Left colon (tissue), 2 donors: ENCODE measurements at regions not wholly inside any gene's neighbourhood (a gene's known extent, or its start where the extent isn't known, plus 50 kb on each side); places are given as distances from the start of the nearest gene placed in this dataset.

Experiments
- ATAC-seq: fragments of 200-7000 bp; cut with Tn5 transposase; one replicate; pipeline ENCODE4 v1.9.1; 2020; ENCODE audit warnings: mild to moderate bottlenecking, moderate library complexity
- DNase-seq, 2 donors: peaks; one replicate each; pipeline ENCODE4 v3.0.0-alpha.2; 2020
- intact Hi-C, 2 donors: fragments of 100-400 bp; cut with DNase I in 1 of 2; cut with micrococcal nuclease in 1 of 2; formaldehyde crosslinking; loops; one replicate each; pipeline versions ENCODE4 v1.11.2 to v1.14.0; 2022; cut with DNase I, micrococcal nuclease
- donor health status: DM: no; HTN: no; CAD: no.
- donor health status: DM: yes; HTN: yes; CAD: no.

DNA sequence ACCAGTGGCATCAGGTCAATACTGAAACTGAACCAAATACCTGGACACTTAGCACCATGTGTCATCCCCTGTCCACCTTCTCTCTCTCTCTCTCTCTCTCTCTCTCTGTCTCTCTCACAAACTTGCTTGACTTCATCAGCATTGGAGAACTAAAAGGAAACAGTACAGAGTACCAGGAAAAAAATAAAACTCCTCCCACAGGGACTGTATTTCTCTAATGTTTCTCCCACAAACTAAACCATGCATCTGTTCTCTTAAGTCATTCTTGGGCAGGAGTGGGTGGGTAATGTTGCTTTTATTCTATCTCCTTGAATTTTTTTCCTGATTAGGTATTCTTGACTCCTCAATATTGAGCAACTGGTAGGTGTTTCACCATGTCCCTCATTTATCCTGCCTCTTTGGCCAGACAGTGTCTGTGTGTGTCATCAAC, 112.9 kb upstream of the CACNA1A start:
- DNase-seq (no peak), ATAC-seq (no peak)
- intact Hi-C loops, result no loop called here

DNA sequence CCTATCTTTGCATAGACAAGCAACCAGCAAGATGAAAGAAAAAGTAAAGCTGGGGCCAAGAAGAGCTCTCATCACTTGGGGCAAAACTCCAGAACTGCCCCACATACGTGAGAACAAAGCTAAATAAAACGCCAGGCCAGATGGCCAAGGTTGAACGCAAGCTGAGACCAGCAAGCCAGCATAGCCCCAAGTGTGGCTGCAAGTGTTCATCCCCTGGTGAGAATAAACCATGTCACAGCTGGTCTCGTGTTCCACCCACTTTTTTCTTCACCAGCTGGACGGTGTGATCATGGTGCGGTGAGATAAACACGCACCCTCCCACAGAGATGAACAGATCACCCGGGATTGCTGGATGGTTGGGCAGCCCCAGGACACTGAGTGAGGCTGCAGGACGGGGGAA, 109.6 kb upstream of the CACNA1A start:
- intact Hi-C loops, result no loop called here
- DNase-seq (no peak), ATAC-seq (no peak)

DNA sequence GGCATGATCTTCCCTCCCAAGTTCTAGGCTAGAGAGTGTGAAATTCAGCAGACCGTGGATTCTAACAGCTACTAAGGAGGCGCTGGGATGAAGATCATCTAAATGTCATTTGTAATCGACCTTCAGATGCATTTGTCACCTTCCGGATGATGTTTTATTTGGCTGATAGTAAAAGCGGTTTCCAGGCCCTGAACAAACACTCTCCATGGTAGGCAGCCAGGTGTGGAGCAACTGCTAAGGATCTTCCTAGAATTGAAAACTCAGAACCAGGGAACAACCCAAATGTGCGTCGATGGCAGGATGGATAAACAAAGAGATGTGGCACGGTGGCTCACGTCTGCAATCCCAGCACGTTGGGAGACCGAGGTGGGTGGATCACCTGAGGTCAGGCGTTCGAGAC, 107.2 kb upstream of the CACNA1A start:
- no peak for ATAC-seq
- DNase-seq, result no peak
- intact Hi-C loops, result no loop called here

DNA sequence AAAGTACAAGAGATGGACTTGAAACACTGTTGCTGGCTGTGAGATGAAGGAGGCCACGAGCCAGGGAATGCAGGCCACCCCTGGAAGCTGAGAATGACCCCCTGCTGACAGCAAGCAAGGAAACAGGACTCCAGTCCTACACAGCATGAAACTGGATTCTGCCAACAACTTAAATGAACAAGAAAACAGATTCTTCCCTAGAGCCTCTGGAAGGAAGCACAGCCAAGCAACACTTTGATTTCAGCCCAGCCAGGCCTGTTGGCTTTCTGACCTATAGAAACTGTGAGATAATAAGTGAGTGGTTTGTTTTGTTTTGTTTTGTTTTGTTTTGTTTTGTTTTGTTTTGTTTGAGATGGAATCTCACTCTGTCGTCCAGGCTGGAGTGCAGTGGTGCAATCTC, 105.3 kb upstream of the CACNA1A start:
- intact Hi-C loops, result no loop called here
- DNase-seq (no peak), ATAC-seq (no peak)

- DNase-seq (peak in 1 of 2 donors; percentile 31), ATAC-seq (peak; percentile 80)
- intact Hi-C loops, result no loop called here
Measured at GRCh38 chr19:13610039-13610691, 103.9 kb upstream of the CACNA1A start.

- intact Hi-C loops, result loop anchor here in 1 of 2 donors (10.0 kb wide), 1 partner anchor 109 kb away; no protein-coding TSS in a partner anchor
- ATAC-seq (no peak), DNase-seq (no peak)
Measured at GRCh38 chr19:13606156-13606555, 99.9 kb upstream of the CACNA1A start.

GRCh38 chr19:13604902-13605586, 98.8 kb upstream of the CACNA1A start:
- ATAC-seq (no peak), DNase-seq (no peak)
- intact Hi-C loops, result loop anchor here in 1 of 2 donors (10.0 kb wide), 1 partner anchor 110 kb away; no protein-coding TSS in a partner anchor

- DNase-seq (no peak), ATAC-seq (no peak)
- intact Hi-C loops, result loop anchor here in 1 of 2 donors (10.0 kb wide), 1 partner anchor 114 kb away; no protein-coding TSS in a partner anchor
Measured at GRCh38 chr19:13600802-13601201, 94.5 kb upstream of the CACNA1A start.

DNA sequence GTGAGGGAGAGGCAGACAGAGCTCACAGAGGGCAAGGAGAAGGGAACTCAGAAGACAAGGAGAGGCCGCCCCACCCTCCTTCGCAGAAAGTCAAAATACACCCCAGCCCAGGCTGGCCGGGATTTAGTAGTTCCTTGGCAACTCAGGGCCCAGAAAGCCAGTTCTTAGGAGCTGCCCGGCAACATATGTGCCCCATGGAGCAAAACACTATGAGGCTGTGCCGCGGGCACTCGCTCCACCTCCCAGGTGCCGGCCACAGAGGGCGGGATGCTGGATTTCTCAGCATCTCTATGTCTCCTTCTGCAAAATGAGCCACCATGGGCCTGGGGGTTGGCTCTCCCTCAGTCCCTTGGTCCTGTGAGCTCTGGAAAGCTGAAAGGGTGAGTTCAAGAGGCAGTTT, 93.8 kb upstream of the CACNA1A start:
- ATAC-seq (no peak), DNase-seq (no peak)
- intact Hi-C loops, result loop anchor here in 1 of 2 donors (10.0 kb wide), 1 partner anchor 115 kb away; no protein-coding TSS in a partner anchor

DNA sequence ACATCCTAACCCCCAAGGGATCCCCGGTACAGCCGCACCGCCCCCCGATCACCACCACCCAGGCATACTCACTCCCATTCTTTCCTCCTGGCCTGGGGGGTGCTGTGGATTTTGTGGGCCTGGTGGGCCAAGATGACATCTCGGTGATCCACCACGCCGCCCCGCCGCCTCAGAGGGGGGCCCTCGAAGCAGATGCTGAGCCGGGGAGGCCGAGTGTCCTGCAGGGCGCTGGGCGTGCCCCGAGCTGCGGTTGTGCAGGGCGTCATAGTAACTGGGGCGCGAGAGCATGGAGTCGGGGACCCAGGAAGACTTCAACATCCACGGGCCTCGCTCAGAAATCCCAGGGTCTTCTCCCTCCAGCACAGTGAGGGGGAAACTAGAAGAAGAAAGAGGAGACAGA, 93.4 kb upstream of the CACNA1A start:
- no peak for ATAC-seq
- intact Hi-C loops, result loop anchor here (10.0 kb wide), 4 partner anchors 115 to 475 kb away; partner anchors contain the start of genes MISP3 (in 1 of the 2) and NANOS3 (in 1 of the 2)
- DNase-seq, result no peak

DNA sequence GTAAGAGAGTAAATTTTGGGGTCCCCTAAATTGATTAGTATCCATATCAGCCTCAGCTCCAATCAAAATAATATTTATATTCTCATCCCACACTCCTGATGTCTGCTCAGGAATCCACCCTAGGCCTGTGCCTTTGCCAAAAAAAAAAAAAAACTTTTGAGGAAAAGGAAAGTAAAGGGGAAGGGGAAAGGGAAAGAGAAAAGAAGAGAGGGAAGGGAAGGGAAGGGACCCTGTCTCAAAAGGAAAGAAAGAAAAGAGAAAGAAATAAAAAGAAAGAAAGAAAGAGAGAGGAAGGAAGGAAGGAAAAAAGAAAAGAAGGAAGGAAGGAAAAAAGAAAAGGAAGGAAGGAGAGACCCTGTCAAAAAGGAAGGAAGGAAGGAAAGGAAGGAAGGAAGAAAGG, 91.8 kb upstream of the CACNA1A start:
- ATAC-seq, result no peak
- no peak for DNase-seq
- intact Hi-C loops, result loop anchor here in 1 of 2 donors (10.0 kb wide), 3 partner anchors 127 to 477 kb away; partner anchors contain the start of genes MISP3 and NANOS3

- DNase-seq (peak in 1 of 2 donors; percentile 31), ATAC-seq (peak; percentile 90)
- intact Hi-C loops, result loop anchor here in 1 of 2 donors (10.0 kb wide), 3 partner anchors 127 to 477 kb away; partner anchors contain the start of genes MISP3 and NANOS3
Measured at GRCh38 chr19:13597640-13598039, 91.4 kb upstream of the CACNA1A start.

DNA sequence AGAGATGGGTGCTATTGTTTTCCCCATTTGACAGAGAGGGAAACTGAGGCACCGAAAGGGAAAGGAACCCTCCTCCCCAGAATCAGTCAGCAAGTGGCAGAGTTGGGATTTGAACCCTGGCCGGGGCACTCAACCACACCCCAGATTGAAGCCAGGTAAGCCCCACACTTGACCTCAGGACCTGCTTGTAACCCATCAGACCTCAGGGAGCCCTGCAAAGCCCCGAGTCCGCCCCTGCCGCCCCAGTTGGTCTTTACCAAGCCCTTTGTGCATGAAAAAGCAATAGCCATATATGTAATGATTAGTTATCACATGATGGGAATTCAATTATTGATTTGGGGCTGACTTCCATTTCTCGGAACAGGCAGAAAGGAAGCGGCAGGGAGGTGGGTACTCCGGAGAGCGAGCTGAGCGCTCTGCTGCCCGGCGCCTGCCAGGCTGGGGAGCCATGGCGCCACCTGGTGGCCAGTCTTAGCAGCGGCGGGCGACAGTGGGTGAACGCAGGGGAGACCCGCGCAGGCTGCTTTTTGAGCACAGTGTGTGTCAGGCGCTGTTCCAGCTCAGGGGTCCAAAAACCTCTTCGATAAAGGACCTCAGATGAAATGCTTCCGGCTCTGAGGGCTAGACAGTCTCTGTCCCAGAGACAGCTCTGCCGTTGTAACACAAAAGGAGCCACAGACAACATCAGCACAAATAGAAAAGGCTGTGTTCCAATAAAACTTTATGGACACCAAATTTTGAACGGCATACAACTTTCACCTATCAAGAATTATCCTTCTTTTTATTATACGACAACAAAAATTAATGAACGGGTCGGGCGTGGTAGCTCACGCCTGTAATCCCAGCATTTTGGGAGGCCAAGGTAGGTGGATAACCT, 82.9 kb upstream of the CACNA1A start:
- ATAC-seq, result peak; percentile 83
- intact Hi-C loops, result loop anchor here (5.0 kb wide), 1 partner anchor 312 kb away; no protein-coding TSS in a partner anchor
- DNase-seq, result peak; percentile 37 to 75

GRCh38 chr19:13585512-13585911, 79.2 kb upstream of the CACNA1A start:
- no peak for DNase-seq
- intact Hi-C loops, result loop anchor here (5.0 kb wide), 1 partner anchor 308 kb away; no protein-coding TSS in a partner anchor
- ATAC-seq, result no peak

- ATAC-seq (no peak), DNase-seq (no peak)
- intact Hi-C loops, result no loop called here
Measured at GRCh38 chr19:13583753-13584152, 77.5 kb upstream of the CACNA1A start.

GRCh38 chr19:13583114-13583513, 76.8 kb upstream of the CACNA1A start:
- intact Hi-C loops, result no loop called here
- ATAC-seq (no peak), DNase-seq (no peak)

DNA sequence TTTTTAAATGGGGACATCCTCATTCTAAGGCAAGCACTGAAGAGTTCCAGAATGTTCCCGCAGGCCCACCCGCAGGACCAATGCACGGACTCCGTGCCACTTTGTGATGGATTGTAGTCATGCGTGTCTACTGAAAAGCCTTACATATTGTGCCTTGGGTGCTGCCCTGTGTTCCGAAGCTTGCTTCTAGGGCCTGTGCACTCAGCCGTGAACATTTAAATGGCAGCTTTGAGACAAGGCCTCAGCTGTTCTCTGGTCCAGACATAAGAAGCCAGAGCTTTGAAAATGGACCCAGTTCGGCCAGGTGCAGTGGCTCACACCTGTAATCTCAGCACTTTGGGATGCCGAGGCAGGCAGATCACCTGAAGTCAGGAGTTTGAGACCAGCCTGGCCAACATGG, 75.3 kb upstream of the CACNA1A start:
- ATAC-seq, result no peak
- intact Hi-C loops, result no loop called here

DNA sequence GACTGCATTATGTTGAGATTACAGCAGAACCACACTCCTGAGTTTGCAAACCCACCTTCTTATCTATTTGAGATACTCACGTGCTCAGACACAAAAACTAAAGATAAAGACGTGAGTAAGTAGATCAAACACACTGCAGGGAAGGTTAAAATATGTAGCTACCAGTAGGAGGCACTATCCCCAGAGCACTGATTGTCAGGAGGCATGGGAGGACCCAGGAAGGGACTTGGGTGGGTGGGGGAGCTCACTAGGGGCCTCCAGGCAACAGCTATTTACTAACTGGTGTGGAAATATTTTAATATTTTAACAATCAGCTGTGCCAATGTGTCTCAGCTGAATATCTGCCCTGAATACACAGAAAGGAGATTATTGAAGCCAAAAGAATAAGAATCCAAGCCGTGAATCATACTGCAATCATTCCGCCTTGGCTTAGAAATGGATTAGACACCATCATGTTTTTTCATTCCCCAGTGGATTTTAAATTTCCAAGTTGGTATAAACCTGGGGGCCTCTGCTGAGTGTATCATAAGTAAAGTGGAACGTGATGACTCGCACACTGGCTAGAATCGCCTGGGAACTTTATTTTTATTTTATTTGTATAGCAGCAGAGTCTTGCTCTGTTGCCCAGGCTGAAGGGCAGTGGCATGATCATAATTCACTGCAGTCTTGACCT, 73.2 kb upstream of the CACNA1A start:
- ATAC-seq (no peak), DNase-seq (no peak)
- intact Hi-C loops, result no loop called here

More for the DNA sequence above, 75.3 kb upstream of the CACNA1A start:
- no peak for DNase-seq
